Spleen (tissue), 11 donors: ENCODE measurements at regions not wholly inside any gene's neighbourhood (a gene's known extent, or its start where the extent isn't known, plus 50 kb on each side); places are given as distances from the start of the nearest gene placed in this dataset.

Experiments used
- DNase-seq: peaks from one replicate; pipeline ENCODE4 v3.0.0-alpha.2; 2020
- H3K27ac ChIP-seq, 8 donors: fragments of 200-600 bp; sonication (generic) in 7 of 8; 1 replicate in 4 of 8; 2 replicates in 4 of 8; pipeline versions ENCODE4 v1.5.0 to v1.8.0; 2016 to 2021; ENCODE audit warnings: inconsistent platforms in 4 of 8, mild to moderate bottlenecking in 4 of 8, moderate library complexity in 1 of 8
- H3K27me3 ChIP-seq, 7 donors: fragments of 200-600 bp; sonication (generic) in 6 of 7; replicated peaks in 1 of 7; 1 replicate in 4 of 7; 2 replicates in 3 of 7; pipeline versions ENCODE4 v1.5.0 to v1.8.0; 2016 to 2021; ENCODE audit warnings: inconsistent platforms in 3 of 7, mild to moderate bottlenecking in 1 of 7
- H3K36me3 ChIP-seq, 6 donors: fragments of 200-600 bp; sonication (generic) in 5 of 6; 1 replicate in 4 of 6; 2 replicates in 2 of 6; pipeline versions ENCODE4 v1.5.0 to v1.8.0; 2016 to 2021; ENCODE audit warnings: inconsistent platforms in 2 of 6
- H3K4me1 ChIP-seq, 6 donors: fragments of 200-600 bp; sonication (generic) in 5 of 6; 1 replicate in 3 of 6; 2 replicates in 3 of 6; pipeline versions ENCODE4 v1.5.0 to v1.8.0; 2016 to 2021; ENCODE audit warnings: inconsistent platforms in 3 of 6
- H3K4me3 ChIP-seq, 8 donors: fragments of 200-600 bp; sonication (generic) in 7 of 8; 1 replicate in 4 of 8; 2 replicates in 4 of 8; pipeline versions ENCODE4 v1.5.0 to v1.8.0; 2016 to 2021; ENCODE audit warnings: inconsistent platforms in 4 of 8, mild to moderate bottlenecking in 4 of 8, moderate library complexity in 2 of 8
- H3K9me3 ChIP-seq, 8 donors: fragments of 200-600 bp; sonication (generic) in 7 of 8; 1 replicate in 4 of 8; 2 replicates in 4 of 8; pipeline versions ENCODE4 v1.5.0 to v1.8.0; 2016 to 2021; ENCODE audit warnings: inconsistent platforms in 4 of 8
- POLR2A ChIP-seq, 3 donors: fragments of 450-650 bp; IDR thresholded peaks; one replicate each; pipeline ENCODE4 v1.5.1; 2017; ENCODE audit warnings: antibody characterized with exemption in 3 of 3, mild to moderate bottlenecking in 1 of 3
- POLR2AphosphoS5 ChIP-seq, 3 donors: sonication (generic); formaldehyde crosslinking; IDR thresholded peaks; one replicate each; pipeline ENCODE4 v1.5.1; 2017; ENCODE audit warnings: antibody characterized with exemption in 3 of 3
- WGBS, 5 donors: extraction: QIAGEN DNeasy Blood & Tissue Kit in 3 of 5; methylation state at CpG; one replicate each; pipeline versions ENCODE4 v1.1.5 to v1.1.7; 2013 to 2018; 5-methylcytosine and 5-hydroxymethylcytosine counted together
- intact Hi-C: fragments of 100-400 bp; cut with DNase I; formaldehyde crosslinking; loops from one replicate; pipeline ENCODE4 v1.15.0; 2023; ENCODE audit warnings: low total_unique reads
- TF ChIP-seq, protein P1 (sequence below), 11 experiments: fragments of 200-600 bp in 7 of 11; fragments of 450-650 bp in 4 of 11; sonication (generic) in 4 of 11; IDR thresholded peaks in 8 of 11; conservative IDR thresholded peaks in 3 of 11; 1 replicate in 7 of 11; 2 replicates in 4 of 11; pipeline versions ENCODE4 v1.4.0 to v1.8.0; 2016 to 2021; ENCODE audit warnings: antibody characterized with exemption in 11 of 11, inconsistent platforms in 4 of 11, mild to moderate bottlenecking in 1 of 11
- donor health status: healthy with polysubstance abuse.
- donor health status: DM: no; HTN: no; CAD: no; lungs with moderate emphysema.
- donor health status: DM: no; HTN: no; CAD: no.
- donor health status: Bipolar disorder and iron deficiency.
- donor health status: healthy.
- donor health status: DM: no; HTN: no; CAD: no.
- donor health status: DM: yes; HTN: yes; CAD: no.

DNA sequence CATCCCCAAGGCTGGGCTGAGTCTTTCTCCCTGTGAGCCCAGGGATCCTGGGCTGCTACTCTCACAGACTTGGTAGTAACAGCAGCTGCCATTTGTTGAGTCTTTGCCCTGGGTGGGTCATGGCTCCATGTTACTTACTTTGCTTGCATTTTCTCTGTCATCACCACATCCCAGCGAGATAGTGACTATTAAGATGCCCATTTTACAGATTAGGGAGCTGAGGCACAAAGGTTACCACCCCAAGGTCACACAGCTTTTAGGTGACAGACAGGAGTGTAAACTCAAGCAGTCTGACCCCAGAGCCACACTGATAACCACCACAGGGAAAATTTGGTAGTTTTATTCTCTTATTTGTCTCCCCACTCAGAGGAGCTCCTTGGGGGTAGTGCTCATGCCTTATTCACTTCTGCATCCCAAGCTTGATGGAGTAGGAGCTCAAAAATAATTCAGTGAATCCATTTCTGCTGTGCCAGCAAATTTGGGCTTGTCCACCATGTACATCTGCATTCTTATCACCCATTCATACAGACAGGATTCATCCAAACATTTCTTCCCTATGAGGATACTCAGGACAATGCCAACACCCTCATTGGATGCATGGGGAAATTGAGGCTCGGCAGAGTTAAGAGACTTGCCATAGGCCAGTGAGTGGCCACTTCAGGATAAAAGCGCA is 263.2 kb downstream of the CBLN1 start:
- TF ChIP-seq, protein P1, sequence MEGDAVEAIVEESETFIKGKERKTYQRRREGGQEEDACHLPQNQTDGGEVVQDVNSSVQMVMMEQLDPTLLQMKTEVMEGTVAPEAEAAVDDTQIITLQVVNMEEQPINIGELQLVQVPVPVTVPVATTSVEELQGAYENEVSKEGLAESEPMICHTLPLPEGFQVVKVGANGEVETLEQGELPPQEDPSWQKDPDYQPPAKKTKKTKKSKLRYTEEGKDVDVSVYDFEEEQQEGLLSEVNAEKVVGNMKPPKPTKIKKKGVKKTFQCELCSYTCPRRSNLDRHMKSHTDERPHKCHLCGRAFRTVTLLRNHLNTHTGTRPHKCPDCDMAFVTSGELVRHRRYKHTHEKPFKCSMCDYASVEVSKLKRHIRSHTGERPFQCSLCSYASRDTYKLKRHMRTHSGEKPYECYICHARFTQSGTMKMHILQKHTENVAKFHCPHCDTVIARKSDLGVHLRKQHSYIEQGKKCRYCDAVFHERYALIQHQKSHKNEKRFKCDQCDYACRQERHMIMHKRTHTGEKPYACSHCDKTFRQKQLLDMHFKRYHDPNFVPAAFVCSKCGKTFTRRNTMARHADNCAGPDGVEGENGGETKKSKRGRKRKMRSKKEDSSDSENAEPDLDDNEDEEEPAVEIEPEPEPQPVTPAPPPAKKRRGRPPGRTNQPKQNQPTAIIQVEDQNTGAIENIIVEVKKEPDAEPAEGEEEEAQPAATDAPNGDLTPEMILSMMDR (IDR thresholded peaks at IDR 0.05 in 8 of 11, conservative IDR thresholded peaks at IDR 0.05 in 3 of 11), result no peak
- TF ChIP-seq POLR2AphosphoS5 (IDR thresholded peaks at IDR 0.05), result no peak
- TF ChIP-seq POLR2A (IDR thresholded peaks at IDR 0.05), result no peak
- no peak for DNase-seq
- H3K27me3 ChIP-seq, result peaks cover 0 to 47% (median 0%) of the 10 kb centered on the region in 7 donors
- H3K36me3 ChIP-seq, result no peaks in the 10 kb centered on the region
- no peaks in the 10 kb centered on the region for H3K4me1 ChIP-seq
- no peaks in the 10 kb centered on the region for H3K9me3 ChIP-seq
- WGBS, 5 donors, result 54 to 84% (median 72%) methylated on average over 3 of the region's 3 CpGs
- no peak overlapping the region for H3K27ac ChIP-seq
- intact Hi-C loops, result no loop called here
- H3K4me3 ChIP-seq, result no peak overlapping the region

DNA sequence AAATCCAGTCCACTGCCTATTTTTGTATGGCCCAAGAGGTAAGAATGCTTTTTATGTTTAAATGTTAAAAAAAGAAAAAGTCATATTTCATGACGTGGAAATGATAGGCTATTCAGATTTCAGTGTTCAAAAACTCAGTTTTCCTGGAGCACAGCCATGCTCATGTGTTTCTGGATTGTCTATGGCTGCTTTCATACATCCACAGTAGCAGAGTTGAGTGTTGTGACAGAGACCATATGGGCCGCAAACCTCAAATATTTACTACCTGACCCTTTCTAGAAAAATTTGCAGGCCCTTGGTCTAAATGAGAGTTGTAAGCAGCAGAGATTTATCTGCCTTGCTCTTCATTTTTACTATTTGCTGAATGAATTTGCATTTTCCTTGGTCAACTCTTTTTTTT is 264.1 kb downstream of the CBLN1 start:
- no peak for DNase-seq
- intact Hi-C loops, result no loop called here
- Histone ChIP-seq H3K36me3 (no peaks in the 10 kb centered on the region), H3K4me1 (no peaks in the 10 kb centered on the region), H3K27ac (no peak overlapping the region), H3K27me3 (peaks cover 0 to 53% (median 0%) of the 10 kb centered on the region in 7 donors), H3K9me3 (no peaks in the 10 kb centered on the region), H3K4me3 (no peak overlapping the region)
- 66 to 78% (median 70%) methylated on average over 2 of the region's 2 CpGs for WGBS, 5 donors
- TF ChIP-seq, protein P1 (IDR thresholded peaks at IDR 0.05 in 8 of 11, conservative IDR thresholded peaks at IDR 0.05 in 3 of 11), result no peak

DNA sequence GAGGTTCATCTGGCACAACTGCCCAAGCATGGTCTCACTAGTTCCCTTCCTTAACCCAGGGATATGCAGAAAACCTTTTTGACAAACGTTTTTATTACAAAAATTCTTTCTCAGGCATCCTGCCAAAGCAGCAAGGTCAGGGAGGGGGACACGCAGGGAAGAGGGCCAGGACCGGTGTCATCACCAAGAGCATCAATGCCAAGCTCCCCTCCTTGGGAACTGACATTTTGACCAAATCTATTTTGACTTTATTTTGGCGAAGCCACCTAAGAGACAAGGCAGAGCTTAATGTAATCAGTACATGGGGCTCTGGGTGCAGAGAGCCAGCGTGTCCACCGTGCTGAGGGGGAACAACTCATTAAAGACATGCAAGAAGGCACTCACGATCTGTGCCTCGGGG is 265.2 kb downstream of the CBLN1 start:
- Histone ChIP-seq H3K9me3 (no peaks in the 10 kb centered on the region), H3K36me3 (no peaks in the 10 kb centered on the region), H3K27me3 (peaks cover 0 to 52% (median 0%) of the 10 kb centered on the region in 7 donors), H3K27ac (no peak overlapping the region), H3K4me1 (no peaks in the 10 kb centered on the region), H3K4me3 (no peak overlapping the region)
- DNase-seq, result no peak
- intact Hi-C loops, result no loop called here
- TF ChIP-seq, protein P1 (IDR thresholded peaks at IDR 0.05 in 8 of 11, conservative IDR thresholded peaks at IDR 0.05 in 3 of 11), result no peak
- TF ChIP-seq POLR2A (IDR thresholded peaks at IDR 0.05) (no peak), POLR2AphosphoS5 (IDR thresholded peaks at IDR 0.05) (no peak)
- 64 to 80% (median 74%) methylated on average over 8 of the region's 8 CpGs for WGBS, 5 donors

DNA sequence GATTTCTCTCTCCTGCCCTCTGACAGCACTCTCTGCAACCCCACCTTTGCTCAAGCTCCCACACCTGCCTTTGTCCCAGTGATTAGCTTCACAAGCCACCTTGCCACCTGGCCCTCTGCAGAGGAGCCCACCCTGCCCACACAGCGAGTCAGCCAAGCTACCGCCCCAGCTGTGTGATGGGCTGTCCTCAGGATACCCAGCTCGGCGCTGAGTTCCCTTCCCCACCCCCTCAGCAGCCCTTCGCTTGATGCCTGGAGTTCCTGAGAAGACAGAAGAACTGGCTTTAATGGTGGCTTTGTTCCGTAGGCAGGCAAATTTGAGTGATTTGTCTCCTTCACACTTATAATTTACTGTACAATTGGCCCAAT is 266.4 kb downstream of the CBLN1 start:
- no peak for TF ChIP-seq POLR2A (IDR thresholded peaks at IDR 0.05)
- TF ChIP-seq, protein P1 (IDR thresholded peaks at IDR 0.05 in 8 of 11, conservative IDR thresholded peaks at IDR 0.05 in 3 of 11), result no peak
- TF ChIP-seq POLR2AphosphoS5 (IDR thresholded peaks at IDR 0.05), result no peak
- WGBS, 5 donors, result 17 to 44% (median 29%) methylated on average over 6 of the region's 6 CpGs
- Histone ChIP-seq H3K27ac (no peak overlapping the region), H3K36me3 (no peaks in the 10 kb centered on the region), H3K27me3 (peaks cover 0 to 59% (median 0%) of the 10 kb centered on the region in 7 donors), H3K4me3 (no peak overlapping the region), H3K4me1 (no peaks in the 10 kb centered on the region), H3K9me3 (peaks cover 0 to 1% (median 0%) of the 10 kb centered on the region in 8 donors)
- no peak for DNase-seq
- intact Hi-C loops, result no loop called here
